HG03457 (cell line): ENCODE measurements at regions not wholly inside any gene's neighbourhood (a gene's known extent, or its start where the extent isn't known, plus 50 kb on each side); places are given as distances from the start of the nearest gene placed in this dataset.
"Not testable (repeated sequence)": the region's sequence is repeated elsewhere in the genome, so short reads cannot be mapped to it uniquely, and the experiment has no call there.

ENCODE experiments used
- ATAC-seq: cut with Tn5 transposase; IDR thresholded peaks from one replicate; pipeline ENCODE4 v1.9.1; 2021; ENCODE audit warnings: moderate number of reproducible peaks; ENCODE audit not compliant: unreplicated experiment

- ATAC-seq = peak; percentile 85
Measured at GRCh38 chrX:124232523-124233201, 99.8 kb upstream of the TEX13D start.

DNA sequence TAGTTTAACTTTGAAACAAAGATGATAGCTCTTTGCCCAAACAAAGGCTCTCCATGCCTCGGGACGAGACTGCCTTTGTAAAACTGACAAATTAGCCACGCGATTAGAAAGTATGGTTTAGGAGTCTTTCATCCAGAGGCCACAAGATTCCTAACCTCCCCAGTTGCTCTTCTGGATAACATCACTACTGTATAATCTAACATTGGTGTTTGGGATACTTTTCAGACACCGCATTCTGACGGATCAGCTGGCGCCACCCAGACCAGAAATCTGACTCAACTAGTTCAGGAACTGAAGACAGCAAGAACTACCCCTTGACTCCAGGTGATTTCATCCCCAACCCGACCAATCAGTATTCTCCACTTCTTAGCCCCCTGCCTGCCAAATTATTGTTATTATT, 98.1 kb upstream of the TEX13D start:
- no peak for ATAC-seq

GRCh38 chrX:124238268-124238667, 94.2 kb upstream of the TEX13D start:
- no peak for ATAC-seq

- no peak for ATAC-seq
Measured at GRCh38 chrX:124239324-124239723, 93.1 kb upstream of the TEX13D start.

DNA sequence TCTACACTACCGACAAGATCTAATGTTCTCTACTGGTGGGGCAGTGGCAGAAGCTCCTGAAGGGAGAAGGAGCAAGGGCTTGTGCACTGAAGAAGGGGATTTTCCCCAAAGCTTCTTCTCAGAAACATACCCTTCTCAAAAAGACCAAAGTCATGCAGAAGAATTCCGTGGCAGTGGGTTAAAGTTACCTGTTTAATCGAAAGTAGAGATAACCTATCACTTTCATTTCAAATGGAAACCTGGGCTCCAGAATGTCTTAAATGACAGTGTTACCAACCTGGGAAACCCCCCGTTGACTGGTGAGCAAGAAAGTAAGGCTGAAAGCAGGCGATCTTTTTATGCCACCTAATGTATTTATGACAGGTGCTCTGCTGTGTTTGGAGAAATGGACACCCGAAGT, 92.5 kb upstream of the TEX13D start:
- ATAC-seq = peak; percentile 93

DNA sequence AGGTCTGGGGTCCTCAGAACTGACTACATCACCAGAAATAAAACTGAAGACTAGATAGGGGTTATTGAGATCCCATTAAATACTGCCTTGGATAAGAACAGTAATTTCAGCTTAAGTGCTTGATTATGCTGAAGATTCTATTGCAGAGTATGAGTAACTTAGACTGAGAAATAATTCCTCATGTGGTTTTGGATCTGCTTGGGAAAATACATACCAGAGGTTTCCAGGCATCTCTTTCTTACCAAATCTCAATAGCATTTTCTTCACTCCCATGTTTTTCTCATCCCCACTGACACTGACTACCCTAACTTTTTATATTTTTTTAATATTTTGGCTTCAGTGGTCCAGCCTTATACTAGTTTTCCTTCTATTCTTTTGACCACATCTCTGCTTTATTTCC, 92.0 kb upstream of the TEX13D start:
- ATAC-seq = no peak

GRCh38 chrX:124242131-124242530, 90.3 kb upstream of the TEX13D start:
- ATAC-seq = no peak

DNA sequence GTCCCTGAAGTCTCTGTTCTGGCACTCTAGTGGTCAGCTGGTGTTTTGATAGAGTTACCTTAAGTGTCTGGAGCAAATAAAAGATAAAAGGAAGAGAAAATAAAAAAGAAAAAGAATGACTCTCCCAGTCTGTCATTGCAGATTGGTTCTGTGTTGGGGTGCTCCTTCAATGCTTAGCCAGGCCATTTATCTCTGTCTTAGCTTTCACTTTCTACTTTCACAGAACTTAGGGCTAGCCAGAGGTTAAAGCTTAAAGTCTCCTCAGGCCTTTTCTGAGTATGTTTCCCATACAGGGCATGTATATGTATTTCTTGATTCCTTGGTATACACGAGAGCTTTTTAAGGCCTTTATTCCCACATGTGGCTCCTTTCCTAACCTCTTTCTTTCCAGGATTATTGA, 83.1 kb upstream of the TEX13D start:
- ATAC-seq = no peak

GRCh38 chrX:124250835-124251437, 81.5 kb upstream of the TEX13D start:
- ATAC-seq = no peak

- ATAC-seq = no peak
Measured at GRCh38 chrX:124254611-124255010, 77.8 kb upstream of the TEX13D start.

DNA sequence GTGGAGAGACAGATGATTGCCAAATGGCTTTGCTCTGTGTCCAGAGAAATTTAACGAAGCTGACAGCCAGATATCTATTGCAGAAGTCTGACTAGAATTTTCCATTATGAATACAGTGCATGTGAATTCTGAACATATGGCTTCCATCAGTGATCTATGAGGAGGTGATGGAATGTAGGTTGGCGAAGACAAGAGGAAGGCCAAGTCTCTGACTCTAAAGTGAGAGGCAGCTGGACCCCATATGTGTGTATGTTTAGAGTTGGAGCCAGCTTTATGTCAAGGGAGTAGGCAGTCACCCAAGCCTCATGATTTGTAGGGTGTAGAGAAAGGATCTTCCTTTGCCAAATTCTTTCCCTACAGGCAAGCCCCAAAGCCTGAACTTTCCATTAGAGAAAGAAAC, 76.2 kb upstream of the TEX13D start:
- ATAC-seq = no peak

GRCh38 chrX:124256629-124257380, 75.7 kb upstream of the TEX13D start:
- no peak for ATAC-seq

- ATAC-seq = no peak
Measured at GRCh38 chrX:124257924-124258702, 74.3 kb upstream of the TEX13D start.

DNA sequence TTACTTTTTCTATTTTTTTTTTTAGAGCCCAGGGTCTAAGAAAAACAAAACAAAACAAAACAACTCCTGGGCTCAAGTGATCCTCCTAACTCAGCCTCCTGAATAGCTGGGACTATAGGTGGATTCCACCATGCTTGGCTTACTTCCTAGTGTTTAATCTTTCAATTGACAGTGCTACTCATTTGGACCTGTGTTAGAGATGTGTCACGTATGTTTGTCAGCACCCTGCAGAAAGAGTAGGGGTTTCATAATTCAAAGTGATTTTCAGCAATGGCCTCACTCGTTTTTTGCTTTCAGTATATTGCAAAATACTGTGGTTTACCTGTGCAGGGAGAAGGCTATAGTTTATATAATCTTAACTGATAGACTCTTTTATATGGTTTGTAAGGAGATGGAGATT, 71.6 kb upstream of the TEX13D start:
- no peak for ATAC-seq

- ATAC-seq = no peak
Measured at GRCh38 chrX:124263743-124264142, 68.7 kb upstream of the TEX13D start.

- no peak for ATAC-seq
Measured at GRCh38 chrX:124268099-124268498, 64.4 kb upstream of the TEX13D start.

GRCh38 chrX:124269881-124270280, 62.6 kb upstream of the TEX13D start:
- no peak for ATAC-seq

GRCh38 chrX:124271599-124271998, 60.9 kb upstream of the TEX13D start:
- not testable (repeated sequence) for ATAC-seq

- ATAC-seq = no peak
Measured at GRCh38 chrX:124272370-124272982, 60.0 kb upstream of the TEX13D start.

DNA sequence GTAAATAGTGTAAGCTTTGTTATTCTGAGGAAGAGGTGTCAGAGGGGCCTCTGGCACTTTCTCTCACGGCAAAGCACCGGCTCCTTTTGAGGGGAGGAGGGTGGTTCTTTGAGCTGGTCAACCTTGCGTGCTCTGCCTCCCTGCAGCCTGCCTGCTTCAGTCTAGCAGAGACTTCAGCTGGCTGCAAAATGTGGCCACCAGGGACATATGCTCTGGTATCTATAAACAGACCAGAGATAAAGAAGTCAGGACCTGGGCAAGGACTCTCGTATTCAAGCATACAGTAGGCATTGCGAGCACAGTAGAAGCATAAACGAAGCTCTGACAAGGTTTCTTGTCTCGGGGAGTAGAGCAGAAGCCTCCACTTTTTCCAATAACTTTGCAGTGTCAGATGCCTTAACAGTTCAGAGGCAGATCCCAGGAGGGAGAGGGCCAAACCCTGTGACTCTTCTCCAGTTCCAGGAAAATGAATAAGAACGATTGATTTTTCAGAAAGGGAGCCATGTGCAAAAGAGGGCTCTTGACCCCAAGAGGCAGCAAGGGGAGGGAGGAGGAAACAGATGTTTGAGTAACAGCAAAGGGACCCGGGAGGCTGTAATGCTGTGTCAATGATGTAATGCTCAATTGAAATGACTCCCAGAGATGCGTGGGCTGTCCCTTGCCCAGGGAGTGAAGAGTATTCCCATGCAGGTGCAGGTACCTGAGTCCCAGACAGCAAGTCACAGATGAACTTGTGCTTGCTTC, 57.9 kb upstream of the TEX13D start:
- ATAC-seq = no peak
